ENCODE measurements at regions not wholly inside any gene's neighbourhood (a gene's known extent, or its start where the extent isn't known, plus 50 kb on each side); places are given as distances from the start of the nearest gene placed in this dataset.

DNA sequence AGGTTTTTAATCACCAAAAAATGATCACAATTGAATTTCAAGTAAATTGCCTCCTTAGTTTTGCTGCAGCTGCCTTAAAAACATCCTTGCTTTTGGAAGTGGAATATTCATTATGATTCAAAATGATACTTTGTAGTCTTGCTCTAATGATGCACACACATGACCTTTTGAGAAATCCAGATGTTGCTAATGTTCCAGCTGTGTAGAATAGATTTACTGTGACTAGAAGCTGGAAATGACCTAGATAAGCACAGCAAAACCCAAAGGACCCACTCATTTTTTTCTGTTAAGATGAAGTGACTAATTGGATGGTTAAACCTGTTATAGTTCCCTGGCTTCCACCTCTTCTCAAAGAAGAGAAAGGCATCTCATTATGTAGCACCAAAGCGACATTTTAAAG is 64.6 kb upstream of the RALGPS2 start (continued):
- TF ChIP-seq SP2 (IDR thresholded peaks at IDR 0.05; ENCODE audit: low read length): no peak

DNA sequence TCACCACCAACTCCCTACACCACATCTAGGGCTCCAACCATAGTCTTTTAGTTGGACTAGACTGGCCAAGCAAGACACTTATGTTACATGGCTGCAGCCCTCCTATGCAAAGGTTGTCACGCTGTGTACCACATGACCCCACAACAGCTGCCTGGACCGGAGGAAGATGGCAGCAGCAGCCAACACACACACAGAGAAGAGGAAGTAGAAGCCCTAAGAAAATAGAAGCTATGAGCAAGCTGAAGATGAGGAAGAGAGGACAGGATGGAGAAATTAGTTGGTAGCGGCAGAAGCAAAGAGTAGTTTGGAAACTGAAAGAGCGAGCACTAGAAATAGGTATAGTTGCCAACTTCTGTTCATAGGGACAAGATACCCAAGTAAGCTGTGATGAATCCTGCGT is 60.8 kb upstream of the RALGPS2 start:
- TF ChIP-seq TBP (IDR thresholded peaks at IDR 0.05; ENCODE audit: low read depth, low read length) (no peak), SUZ12 (IDR thresholded peaks at IDR 0.05; ENCODE audit: low read length) (no peak), RAD21 (IDR thresholded peaks at IDR 0.05 in 1 of 2, conservative IDR thresholded peaks at IDR 0.05 in 1 of 2; ENCODE audit: low read depth in 2 of 2, low read length in 2 of 2) (no peak), CHD2 (IDR thresholded peaks at IDR 0.05; ENCODE audit: low read length) (no peak)
- Histone ChIP-seq H3K4ac (replicated peaks; ENCODE audit: insufficient read length, low read depth, low read length) (no peak overlapping the region), H3K27ac (ENCODE audit: low read depth, low read length) (no peak overlapping the region), H3K79me1 (ENCODE audit: low read depth, low read length) (no peaks in the 10 kb centered on the region), H3K4me1 (replicated peaks in 1 of 4; ENCODE audit: control insufficient read depth in 3 of 4, insufficient read depth in 4 of 4, low read length in 3 of 4) (no peaks in the 10 kb centered on the region), H3K36me3 (ENCODE audit: control insufficient read depth in 2 of 4, insufficient read depth in 4 of 4, low read length in 3 of 4) (no peaks in the 10 kb centered on the region), H2AK5ac (ENCODE audit: low read depth, low read length) (no peak overlapping the region), H2BK5ac (ENCODE audit: low read depth, low read length) (no peak overlapping the region), H3K9ac (replicated peaks in 1 of 4; ENCODE audit: extremely low read depth in 1 of 4, low read depth in 3 of 4, low read length in 3 of 4) (no peak overlapping the region), H4K5ac (ENCODE audit: insufficient read length, low read depth, low read length) (no peak overlapping the region), H3K14ac (ENCODE audit: insufficient read length) (no peak overlapping the region), H4K8ac (ENCODE audit: extremely low read depth, insufficient read depth, low read length) (no peak overlapping the region), H2AFZ (ENCODE audit: low read length) (no peak overlapping the region), H3K4me3 (ENCODE audit: extremely low read depth in 1 of 4, insufficient read depth in 2 of 4, low read depth in 3 of 4, low read length in 4 of 4) (no peak overlapping the region), H3K23ac (ENCODE audit: insufficient read length) (no peak overlapping the region), H3K79me2 (ENCODE audit: control insufficient read depth in 1 of 2, insufficient read depth in 2 of 2, low read length in 2 of 2) (no peaks in the 10 kb centered on the region), H2BK120ac (replicated peaks; ENCODE audit: low read depth, low read length) (no peak overlapping the region), H4K20me1 (replicated peaks in 1 of 2; ENCODE audit: control insufficient read depth in 1 of 2, insufficient read depth in 2 of 2, low read length in 2 of 2) (no peaks in the 10 kb centered on the region), H3K18ac (ENCODE audit: extremely low read depth, low read length) (no peak overlapping the region), H3K9me3 (ENCODE audit: insufficient read depth in 2 of 2, low read depth in 1 of 2, low read length in 1 of 2) (no peaks in the 10 kb centered on the region), H3K56ac (replicated peaks; ENCODE audit: insufficient read length, low read depth, low read length) (no peak overlapping the region), H3K23me2 (ENCODE audit: low read depth, low read length) (no peaks in the 10 kb centered on the region), H3K27me3 (replicated peaks in 1 of 4; ENCODE audit: control insufficient read depth in 3 of 4, extremely low read depth in 1 of 4, insufficient read depth in 3 of 4, low read length in 3 of 4) (no peaks in the 10 kb centered on the region), H2BK20ac (ENCODE audit: low read length) (no peak overlapping the region), H4K91ac (replicated peaks; ENCODE audit: insufficient read length, low read length) (no peak overlapping the region), H3K4me2 (ENCODE audit: insufficient read depth in 1 of 2, low read depth in 2 of 2, low read length in 2 of 2) (no peak overlapping the region), H2BK15ac (ENCODE audit: low read length) (no peak overlapping the region), H2BK12ac (ENCODE audit: low read depth, low read length) (no peak overlapping the region)
- ChIA-PET POLR2A (ENCODE audit: partially characterized antibody) (no interaction called here), CTCF (ENCODE audit: partially characterized antibody) (interaction anchor here (1.6 to 1.8 kb wide), 2 partner anchors 27 to 89 kb away, joined by 3 to 5 read pairs; no protein-coding TSS in a partner anchor)
- FAIRE-seq: no peak
- 93% methylated on average over 5 of the region's 5 CpGs; no CpG with 5 or more reads in 1 of the 2 experiments for WGBS, 2 experiments (ENCODE audit: extremely low coverage in 1 of 2, insufficient coverage in 1 of 2, insufficient read length in 1 of 2, insufficient replicate concordance in 2 of 2, low coverage in 1 of 2, low lambda C conversion rate in 2 of 2, missing lambda C conversion rate in 1 of 2)
- DNase-seq (ENCODE audit: low read depth in 1 of 2, low spot score in 2 of 2): no peak
